ENCODE measurements at regions not wholly inside any gene's neighbourhood (a gene's known extent, or its start where the extent isn't known, plus 50 kb on each side); places are given as distances from the start of the nearest gene placed in this dataset.

- CTCF ChIA-PET: interaction anchor here (0.7 to 1.4 kb wide), 2 partner anchors 9 to 11 kb away, joined by 3 read pairs; no protein-coding TSS in a partner anchor
- 38% methylated on average over 4 of the region's 4 CpGs for WGBS (ENCODE audit: missing lambda C conversion rate)
- FAIRE-seq: no peak
- ATAC-seq: no peak
- POLR2A ChIA-PET: no interaction called here
- TF ChIP-seq ZFP36 (IDR thresholded peaks at IDR 0.05; ENCODE audit: borderline replicate concordance, partially characterized antibody): no peak
- TF ChIP-seq BCL3 (IDR thresholded peaks at IDR 0.05): no peak
- TF ChIP-seq JUN (IDR thresholded peaks at IDR 0.05): no peak
- Histone ChIP-seq H3K27ac (no peak overlapping the region), H3K4me3 (no peak overlapping the region), H3K4me2 (no peak overlapping the region), H3K4me1 (no peaks in the 10 kb centered on the region), H3K9me3 (no peaks in the 10 kb centered on the region)
- DNase-seq (ENCODE audit: low read depth in 1 of 2, low spot score in 1 of 2): no peak
These were observed 50.6 kb upstream of the COG2 start for GRCh38 chr1:230591678-230592077.

- Histone ChIP-seq H3K4me1 (no peaks in the 10 kb centered on the region), H3K27ac (no peak overlapping the region), H3K9me3 (no peaks in the 10 kb centered on the region), H3K4me3 (no peak overlapping the region), H3K4me2 (no peak overlapping the region)
- FAIRE-seq: no peak
- no peak for ATAC-seq
- TF ChIP-seq HOXB5 (CRISPR knock-in tag; IDR thresholded peaks at IDR 0.05): no peak
- no peak for TF ChIP-seq NFE2L2 (conservative IDR thresholded peaks at IDR 0.05; ENCODE audit: low read length)
- no peak for TF ChIP-seq FOSL2 (IDR thresholded peaks at IDR 0.05)
- TF ChIP-seq FOSL2 (CRISPR knock-in tag; IDR thresholded peaks at IDR 0.05): no peak
- TF ChIP-seq RNF2 (IDR thresholded peaks at IDR 0.05; ENCODE audit: borderline replicate concordance, low read depth): no peak
- TF ChIP-seq USF2 (IDR thresholded peaks at IDR 0.05): no peak
- TF ChIP-seq MAFK (IDR thresholded peaks at IDR 0.05; ENCODE audit: partially characterized antibody): no peak
- no peak for TF ChIP-seq MYC (IDR thresholded peaks at IDR 0.05; ENCODE audit: borderline replicate concordance, low read length)
- TF ChIP-seq ESRRA (IDR thresholded peaks at IDR 0.05; ENCODE audit: borderline replicate concordance, low read length): no peak
- 37% methylated on average over 2 of the region's 2 CpGs for WGBS (ENCODE audit: missing lambda C conversion rate)
- DNase-seq (ENCODE audit: low read depth in 1 of 2, low spot score in 1 of 2): no peak
- POLR2A ChIA-PET: no interaction called here
- CTCF ChIA-PET: interaction anchor here (2.0 kb wide), 1 partner anchor 9 kb away, joined by 4 read pairs; no protein-coding TSS in a partner anchor
These were observed 52.3 kb upstream of the COG2 start for GRCh38 chr1:230589951-230590350.

- ChIA-PET CTCF (interaction anchor here (2.0 kb wide), 1 partner anchor 10 kb away, joined by 4 read pairs; no protein-coding TSS in a partner anchor), POLR2A (no interaction called here)
- FAIRE-seq: no peak
These were observed 53.9 kb upstream of the COG2 start for GRCh38 chr1:230588323-230588746.

More at GRCh38 chr1:230588323-230588746, 53.9 kb upstream of the COG2 start:
- DNase-seq (ENCODE audit: low read depth in 1 of 2, low spot score in 1 of 2) (no peak), ATAC-seq (no peak)
- H3K4me1 ChIP-seq: no peaks in the 10 kb centered on the region
- H3K27ac ChIP-seq: no peak overlapping the region
- H3K4me2 ChIP-seq: no peak overlapping the region
- TF ChIP-seq HDAC2 (IDR thresholded peaks at IDR 0.05) (no peak), MAX (IDR thresholded peaks at IDR 0.05) (no peak), MAFK (IDR thresholded peaks at IDR 0.05; ENCODE audit: partially characterized antibody) (no peak), CBX8 (IDR thresholded peaks at IDR 0.05) (no peak), SREBF2 (IDR thresholded peaks at IDR 0.05) (no peak), HOXB5 (CRISPR knock-in tag; IDR thresholded peaks at IDR 0.05) (no peak), FOSB (CRISPR knock-in tag; IDR thresholded peaks at IDR 0.05) (no peak), ZFP36 (IDR thresholded peaks at IDR 0.05; ENCODE audit: borderline replicate concordance, partially characterized antibody) (no peak), MYC (IDR thresholded peaks at IDR 0.05; ENCODE audit: borderline replicate concordance, low read length) (no peak), E2F6 (IDR thresholded peaks at IDR 0.05; ENCODE audit: borderline replicate concordance, low read depth) (no peak), TP53 (CRISPR knock-in tag; IDR thresholded peaks at IDR 0.05) (no peak), RCOR1 (IDR thresholded peaks at IDR 0.05; ENCODE audit: low read depth, low read length) (no peak), HEYL (CRISPR knock-in tag; IDR thresholded peaks at IDR 0.05) (no peak), CHD2 (IDR thresholded peaks at IDR 0.05; ENCODE audit: low read length, partially characterized antibody) (no peak), ZNF302 (CRISPR knock-in tag; IDR thresholded peaks at IDR 0.05) (no peak), HMGXB4 (CRISPR knock-in tag; IDR thresholded peaks at IDR 0.05; ENCODE audit: borderline replicate concordance) (no peak)
- no peaks in the 10 kb centered on the region for H3K9me3 ChIP-seq
- H3K4me3 ChIP-seq: no peak overlapping the region
